GM18499 (cell line): ENCODE measurements at regions not wholly inside any gene's neighbourhood (a gene's known extent, or its start where the extent isn't known, plus 50 kb on each side); places are given as distances from the start of the nearest gene placed in this dataset.

Experiments used
- ATAC-seq: cut with Tn5 transposase; IDR thresholded peaks from one replicate; pipeline ENCODE4 v1.9.1; 2021; ENCODE audit warnings: moderate number of reproducible peaks; ENCODE audit not compliant: insufficient read depth, unreplicated experiment

DNA sequence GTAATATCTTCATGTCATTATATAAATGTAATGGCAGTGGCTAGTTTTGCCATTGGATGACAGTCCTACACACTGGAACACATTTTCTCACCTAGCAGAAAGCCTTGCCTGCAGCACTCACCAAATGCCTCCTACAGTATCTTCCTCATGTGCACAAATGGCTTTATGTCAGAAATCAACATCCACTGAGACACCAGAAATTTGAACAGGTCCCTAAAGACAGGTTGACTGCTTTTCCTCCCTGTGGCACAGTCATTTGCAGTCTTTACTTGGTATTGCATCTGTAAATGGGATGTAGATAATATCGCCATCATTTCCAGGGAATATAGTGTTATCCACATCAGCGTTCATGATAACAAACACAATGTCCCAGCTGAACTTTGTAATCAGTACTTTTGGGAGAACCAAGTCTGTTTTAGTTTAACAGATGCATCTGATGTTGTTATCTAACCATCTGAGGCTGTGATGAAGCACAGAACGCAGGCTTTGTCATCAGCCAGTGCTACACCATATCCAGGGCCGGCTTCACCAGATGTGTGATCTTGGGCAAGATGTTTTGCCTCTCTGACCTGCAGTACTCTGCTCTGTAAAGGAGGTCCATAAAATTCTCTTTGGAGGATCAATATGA lies 83.9 kb upstream of the TAS2R1 start:
- no peak for ATAC-seq

DNA sequence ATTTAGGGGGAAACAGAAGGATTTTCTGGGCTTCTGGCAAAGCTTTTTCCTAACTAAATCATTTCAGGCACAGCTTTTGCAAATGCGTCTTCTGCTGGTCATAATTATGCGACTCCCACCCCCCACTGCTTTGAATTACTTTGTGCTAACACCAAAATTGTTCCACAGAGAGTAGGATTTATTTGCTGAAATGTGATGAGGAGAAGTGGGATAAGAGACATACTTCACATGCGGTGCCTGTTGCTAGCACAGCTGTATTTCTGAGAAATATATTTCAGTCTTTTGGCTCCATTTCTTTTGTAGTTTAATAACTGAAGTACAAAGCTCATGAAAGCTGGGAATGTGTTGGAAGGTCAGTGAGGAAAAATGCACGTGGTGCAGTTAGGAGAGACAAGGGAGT lies 83.2 kb upstream of the TAS2R1 start:
- ATAC-seq, result no peak

- no peak for ATAC-seq
Measured at GRCh38 chr5:9712911-9713310, 82.8 kb upstream of the TAS2R1 start.

DNA sequence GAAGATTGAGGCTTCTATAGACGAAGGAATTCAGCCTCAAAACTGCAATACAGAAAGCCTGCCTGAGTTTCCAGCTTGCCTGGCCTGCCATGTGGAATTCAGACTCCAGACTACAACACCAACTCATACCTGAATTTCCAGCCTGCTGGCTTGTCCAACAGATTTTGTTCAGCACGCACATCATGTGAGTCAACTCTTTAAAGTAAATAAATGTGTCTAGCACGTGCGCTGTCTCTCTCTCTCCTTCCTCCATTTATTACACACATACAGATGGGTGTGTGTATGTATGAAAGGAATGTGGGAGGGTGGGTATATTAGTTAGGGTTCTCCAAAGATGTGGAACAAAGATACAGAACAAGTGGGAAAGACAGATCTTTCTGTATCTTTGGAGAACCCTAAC lies 82.4 kb upstream of the TAS2R1 start:
- ATAC-seq, result no peak

GRCh38 chr5:9710069-9710468 lies 79.9 kb upstream of the TAS2R1 start:
- no peak for ATAC-seq

GRCh38 chr5:9707732-9708462 lies 77.7 kb upstream of the TAS2R1 start:
- no peak for ATAC-seq

DNA sequence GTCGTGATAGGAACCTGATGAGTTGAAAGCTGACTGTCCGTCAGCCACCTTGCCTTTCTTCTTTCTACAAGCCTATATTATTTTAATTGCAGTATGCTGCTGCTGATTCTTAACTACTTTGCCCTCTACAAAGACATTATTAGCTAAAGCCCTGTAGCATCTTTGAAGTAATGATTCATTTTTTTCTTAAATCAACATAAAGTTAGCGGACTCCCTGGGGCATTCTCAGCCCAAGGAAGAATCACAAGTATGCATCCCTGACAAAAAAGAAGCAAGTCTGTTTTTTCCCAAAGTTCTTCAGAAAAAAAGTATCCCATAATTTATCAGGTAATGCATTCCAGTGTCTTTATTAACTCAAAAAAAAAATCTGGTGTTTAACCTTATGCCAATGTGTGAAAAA lies 69.5 kb upstream of the TAS2R1 start:
- ATAC-seq, result no peak

- no peak for ATAC-seq
Measured at GRCh38 chr5:9698841-9699240, 68.7 kb upstream of the TAS2R1 start.

DNA sequence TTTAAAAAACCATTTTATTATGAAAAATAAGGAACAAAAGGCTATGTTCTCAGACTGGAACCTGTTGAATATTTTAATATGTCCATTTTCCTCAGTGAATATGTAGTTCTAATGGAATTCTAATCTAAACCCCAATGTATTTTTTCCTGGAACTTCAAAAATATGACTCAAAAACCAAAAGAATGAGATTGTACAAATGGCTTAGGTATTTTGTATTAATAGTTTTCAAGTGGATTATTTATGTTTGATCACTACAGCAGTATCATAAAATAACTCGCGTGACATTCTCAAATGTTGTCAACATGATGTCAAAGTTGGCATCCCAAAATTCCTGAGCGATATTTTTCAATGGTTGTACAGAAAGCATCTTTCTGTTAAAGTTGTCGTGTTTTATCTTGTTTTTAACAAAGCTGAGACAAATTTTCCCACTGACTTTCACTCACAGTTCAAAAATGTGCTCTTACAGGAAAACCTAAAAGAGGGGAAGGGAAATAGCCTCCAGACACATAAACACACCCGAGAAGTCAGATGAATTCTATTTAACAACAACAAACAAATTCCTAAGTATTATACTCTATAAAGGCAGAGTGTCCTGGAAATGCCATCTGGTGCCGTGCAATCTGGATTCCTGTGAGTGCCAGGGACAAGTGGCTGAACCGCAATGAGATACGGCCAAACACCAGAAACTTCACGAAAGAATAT lies 68.1 kb upstream of the TAS2R1 start:
- no peak for ATAC-seq

GRCh38 chr5:9692576-9692975 lies 62.4 kb upstream of the TAS2R1 start:
- no peak for ATAC-seq

GRCh38 chr5:9691261-9691660 lies 61.1 kb upstream of the TAS2R1 start:
- no peak for ATAC-seq

GRCh38 chr5:9690751-9691150 lies 60.6 kb upstream of the TAS2R1 start:
- ATAC-seq, result no peak

- ATAC-seq, result no peak
Measured at GRCh38 chr5:9686216-9686615, 56.1 kb upstream of the TAS2R1 start.

DNA sequence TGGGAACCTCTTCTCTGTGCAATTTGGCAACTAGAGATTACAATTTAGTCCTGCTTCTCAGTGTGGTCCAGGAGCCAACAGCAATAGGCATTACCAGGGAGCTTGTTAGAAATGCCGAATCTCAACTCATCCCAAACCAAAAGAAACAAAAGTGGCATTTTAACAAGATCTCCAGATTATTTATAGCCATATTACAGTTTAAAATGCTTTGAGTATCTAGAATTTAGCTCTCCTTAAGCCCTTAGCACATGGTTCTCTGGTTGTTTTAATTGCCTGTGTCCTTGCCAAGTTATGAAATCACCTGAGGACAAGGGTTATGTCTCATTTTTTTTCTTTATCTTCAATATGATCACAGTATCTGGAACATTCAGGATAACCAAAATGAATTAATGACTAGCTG lies 51.6 kb upstream of the TAS2R1 start:
- ATAC-seq, result no peak
